NCI-H2196 treated with DMSO at 0.1 percent for 48 hours (cell line): ENCODE measurements at regions not wholly inside any gene's neighbourhood (a gene's known extent, or its start where the extent isn't known, plus 50 kb on each side); places are given as distances from the start of the nearest gene placed in this dataset.

Source experiments
- DNase-seq: peaks from one replicate; lab custom pipeline; 2025; ENCODE audit not compliant: unreplicated experiment; lab: John Stamatoyannopoulos, UW

DNA sequence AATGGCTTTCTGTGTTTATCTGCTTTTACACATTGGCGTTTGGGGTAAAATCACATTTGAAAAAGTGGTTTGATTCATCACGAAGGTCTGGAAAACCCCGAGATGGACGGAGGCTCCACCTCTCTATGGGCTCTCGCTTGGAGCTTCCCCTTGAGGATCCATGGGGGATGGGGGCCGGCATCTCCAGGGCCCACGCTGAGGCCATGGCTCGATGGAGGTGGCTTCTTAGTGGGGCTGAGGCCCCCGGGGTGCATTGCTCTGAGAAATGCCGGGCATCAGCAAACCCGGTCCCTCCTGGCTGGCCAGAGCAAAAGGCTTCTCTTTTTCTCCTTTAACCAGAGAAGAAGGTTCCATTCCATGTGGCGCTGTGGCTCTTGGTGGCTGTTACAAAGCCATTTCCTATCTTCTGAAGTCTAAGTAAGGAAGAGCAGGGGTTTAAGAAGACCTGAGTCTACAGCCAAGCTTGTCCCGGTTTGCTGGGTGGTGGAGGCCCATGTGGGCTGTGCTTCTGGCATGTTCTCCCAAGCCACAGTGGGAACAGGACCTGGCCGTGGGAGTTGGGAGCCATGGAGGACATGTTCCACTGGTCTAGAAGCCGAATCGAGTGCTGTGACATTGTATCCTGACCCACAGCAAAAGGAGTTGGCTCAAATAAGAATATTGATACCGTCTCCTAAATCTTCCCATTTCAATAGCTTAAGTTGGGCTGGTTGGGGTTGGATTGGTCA, 243.5 kb upstream of the PITRM1 start:
- no peak for DNase-seq

DNA sequence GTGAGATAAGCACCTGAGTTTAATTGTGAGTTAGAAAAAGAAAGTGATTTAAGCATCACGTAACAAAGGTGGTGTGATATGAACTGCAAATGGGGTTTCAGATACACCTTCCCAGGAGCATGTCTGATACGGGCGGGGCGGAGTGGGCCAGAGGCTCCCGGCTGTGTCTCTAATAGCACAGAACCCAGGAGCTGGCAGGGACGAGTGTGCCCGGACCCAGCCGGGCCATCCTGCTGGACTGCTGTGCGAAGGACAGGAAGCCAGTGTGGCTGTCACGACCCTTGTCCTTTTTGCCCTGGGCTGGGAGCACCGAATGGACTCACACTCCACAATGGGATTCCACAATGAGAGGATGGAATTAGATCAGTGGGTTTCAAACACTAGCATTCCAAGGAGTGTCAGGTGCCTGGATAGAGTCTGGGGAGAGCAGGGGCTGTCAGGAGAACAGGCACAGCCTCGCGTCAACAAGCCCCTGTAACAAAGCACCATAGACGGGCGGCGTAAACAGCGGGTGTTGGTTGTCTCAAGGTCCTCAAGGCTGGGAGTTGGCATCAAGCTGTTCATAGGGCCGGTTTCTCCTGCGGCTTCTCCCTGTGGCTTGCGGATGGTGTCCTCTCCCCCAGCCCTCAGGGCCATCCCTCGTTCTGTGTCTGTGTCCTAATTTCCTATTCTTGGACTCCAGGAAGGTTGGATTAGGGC, 242.6 kb upstream of the PITRM1 start:
- DNase-seq = no peak

DNA sequence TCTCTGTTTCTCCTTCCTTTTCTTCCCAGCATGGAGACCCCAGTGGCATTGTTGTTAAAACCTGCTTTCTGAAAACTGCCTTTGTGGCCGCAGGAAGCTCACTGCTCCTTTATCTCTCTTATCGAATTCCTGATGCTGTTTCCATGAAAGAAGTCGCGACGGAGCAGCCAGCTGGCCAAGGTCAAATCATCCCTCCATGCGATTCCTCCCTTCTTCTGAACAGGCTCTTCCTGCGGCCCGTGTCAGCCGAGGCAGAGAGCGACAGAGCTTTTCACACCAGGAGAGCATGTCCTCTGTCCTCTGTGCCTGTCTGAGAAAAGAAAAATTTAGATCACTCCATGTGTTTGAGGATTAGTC, 242.1 kb upstream of the PITRM1 start:
- DNase-seq = no peak

DNA sequence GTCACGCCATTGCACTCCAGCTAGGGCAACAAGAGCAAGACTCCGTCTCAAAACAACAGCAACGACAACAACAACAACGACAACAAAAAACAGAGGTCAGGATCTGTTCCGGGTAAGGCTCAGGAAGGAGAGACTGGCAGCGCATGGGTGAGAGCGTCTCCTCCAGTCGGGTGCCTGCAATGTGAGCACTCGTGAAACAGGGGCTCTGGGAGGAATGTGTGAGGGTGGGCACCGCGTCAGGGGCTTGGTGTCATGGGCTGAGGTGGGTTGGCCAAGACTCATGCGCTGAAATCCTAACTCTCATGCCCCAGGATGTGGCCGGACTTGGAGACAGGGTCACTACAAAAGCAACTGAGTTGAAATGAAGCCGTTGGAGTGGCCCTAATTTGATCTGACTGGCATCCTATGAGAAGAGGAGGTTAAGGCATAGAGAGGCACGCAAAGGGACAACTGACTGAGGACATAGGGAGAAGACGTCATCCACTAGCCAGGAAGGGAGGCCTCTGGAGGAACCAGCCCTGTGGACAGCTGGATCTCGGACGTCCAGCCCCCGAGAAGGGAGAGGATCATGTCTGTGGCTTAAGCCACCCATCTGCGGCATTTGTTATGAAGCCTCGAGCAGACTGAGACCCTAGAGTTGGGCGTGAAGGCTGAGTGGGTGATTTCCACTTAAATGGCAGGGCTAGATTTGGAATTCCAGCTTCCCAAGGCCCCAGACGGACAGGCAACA, 241.5 kb upstream of the PITRM1 start:
- DNase-seq = no peak

DNA sequence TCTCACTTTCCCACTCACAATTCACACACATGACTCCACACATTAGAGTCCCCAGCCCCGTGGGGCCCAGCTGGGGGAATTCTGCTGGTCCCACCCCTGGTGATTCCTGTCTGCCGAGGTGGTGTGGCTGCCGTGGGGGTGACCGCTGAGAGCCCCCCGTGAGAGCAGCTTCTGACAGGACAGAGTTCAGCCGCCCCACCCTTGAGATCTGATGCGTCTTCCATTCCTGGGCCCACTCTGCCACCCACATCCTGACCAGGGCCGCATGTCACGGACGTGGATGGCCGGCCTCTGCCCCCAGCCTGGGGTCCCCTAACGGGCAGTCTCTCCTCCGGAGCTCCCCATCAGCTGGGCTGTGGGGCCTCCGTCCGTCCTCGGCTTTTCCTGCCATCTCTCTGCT, 240.1 kb upstream of the PITRM1 start:
- DNase-seq = no peak

DNA sequence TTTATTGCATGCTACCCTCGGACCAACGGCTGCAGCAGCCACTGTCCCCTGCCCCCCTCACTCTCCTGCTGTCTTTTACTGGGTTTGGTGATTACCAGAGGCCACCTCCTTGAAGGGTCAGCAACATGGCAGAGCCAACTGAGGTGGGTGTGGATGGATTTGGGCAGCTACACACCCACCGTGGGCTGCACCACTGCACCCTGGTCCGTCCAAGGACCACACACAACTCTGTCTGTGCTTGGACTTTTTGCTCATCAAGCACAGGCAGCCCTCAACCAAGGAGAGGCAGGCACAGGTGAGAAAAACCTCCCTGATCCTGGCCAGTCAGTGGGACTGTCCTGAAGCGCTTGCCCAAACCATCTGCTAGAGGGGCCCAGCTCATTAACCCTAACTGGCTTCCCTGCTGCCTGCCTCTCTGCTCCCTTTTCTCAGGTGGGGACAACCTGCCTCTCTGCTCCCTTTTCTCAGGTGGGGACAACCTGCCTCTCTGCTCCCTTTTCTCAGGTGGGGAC, 239.5 kb upstream of the PITRM1 start:
- no peak for DNase-seq

- no peak for DNase-seq
Measured at GRCh38 chr10:3411044-3411443, 238.5 kb upstream of the PITRM1 start.

DNA sequence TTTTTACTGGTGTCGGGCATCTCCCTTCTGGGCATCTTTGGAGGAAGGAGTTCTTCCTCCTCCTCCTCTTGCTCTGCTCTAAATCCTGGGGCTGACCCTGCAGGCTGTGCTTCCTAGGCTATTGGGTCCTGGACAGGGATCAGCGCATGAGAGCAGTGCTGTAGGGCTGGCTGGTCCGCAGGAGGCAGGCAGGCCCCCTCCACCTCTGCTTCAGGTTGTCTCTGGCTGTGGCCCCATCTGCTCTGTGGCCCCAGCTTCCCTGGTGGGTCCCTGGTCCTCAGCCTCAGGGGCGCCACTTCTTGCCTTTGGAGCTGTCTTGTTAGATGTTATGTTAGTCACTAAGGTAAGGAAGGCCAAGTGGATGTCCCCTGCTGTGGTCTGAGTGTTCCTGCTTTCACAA, 237.3 kb upstream of the PITRM1 start:
- DNase-seq = no peak

DNA sequence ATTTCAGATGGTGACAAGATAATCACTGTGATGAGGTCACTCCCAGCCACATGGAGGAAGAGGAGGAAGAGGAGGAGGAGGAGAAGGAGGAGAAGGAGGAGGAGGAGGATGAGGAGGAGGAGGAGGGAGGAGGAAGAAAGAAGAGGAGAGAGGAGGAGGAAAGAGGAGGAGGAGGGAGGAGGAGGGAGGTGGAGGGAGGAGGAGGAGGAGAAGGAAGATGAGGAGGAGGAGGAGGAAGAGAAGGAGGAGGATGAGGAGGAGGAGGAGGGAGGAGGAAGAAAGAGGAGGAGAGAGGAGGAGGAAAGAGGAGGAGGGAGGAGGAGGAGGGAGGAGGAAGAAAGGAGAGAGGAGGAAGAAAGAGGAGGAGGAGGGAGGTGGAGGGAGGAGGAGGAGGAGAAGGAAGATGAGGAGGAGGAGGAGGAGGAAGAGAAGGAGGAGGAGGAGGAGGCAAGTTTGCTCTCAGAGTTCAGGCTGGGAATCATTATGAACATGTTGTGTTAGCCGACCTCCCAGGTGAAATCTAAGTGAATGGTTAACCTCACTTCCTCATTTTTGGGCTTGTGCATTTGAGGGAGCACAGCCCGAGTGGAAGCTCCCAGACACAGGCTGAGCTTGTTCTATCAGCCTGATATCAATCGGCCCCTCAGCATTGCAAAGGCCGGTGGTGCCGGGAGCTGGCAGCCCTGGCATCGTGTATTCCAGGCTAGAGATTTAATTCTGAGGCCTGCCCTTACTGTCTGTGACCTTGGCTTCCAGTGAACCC, 236.2 kb upstream of the PITRM1 start:
- no peak for DNase-seq

GRCh38 chr10:3407208-3407607, 234.6 kb upstream of the PITRM1 start:
- no peak for DNase-seq

- DNase-seq = no peak
Measured at GRCh38 chr10:3406556-3406955, 234.0 kb upstream of the PITRM1 start.

DNA sequence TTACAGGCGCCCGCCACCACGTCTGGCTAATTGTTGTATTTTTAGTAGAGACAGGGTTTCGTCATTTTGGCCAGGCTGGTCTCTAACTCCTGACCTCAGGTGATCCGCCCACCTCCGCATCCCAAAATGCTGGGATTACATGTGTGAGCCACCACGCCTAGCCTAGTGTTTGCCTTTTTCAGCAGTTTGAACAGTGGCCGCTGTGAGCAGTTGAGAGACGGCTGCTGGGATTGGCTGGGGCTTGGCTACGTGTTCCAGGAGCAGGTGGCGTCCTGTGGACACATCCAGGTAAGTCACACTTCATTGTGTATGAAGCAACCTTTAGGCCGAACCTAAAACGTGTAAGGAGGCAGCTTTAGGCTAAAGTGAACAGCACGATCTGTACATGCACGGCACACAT, 231.8 kb upstream of the PITRM1 start:
- DNase-seq = no peak

- DNase-seq = no peak
Measured at GRCh38 chr10:3402187-3402751, 229.7 kb upstream of the PITRM1 start.

GRCh38 chr10:3401491-3401938, 228.9 kb upstream of the PITRM1 start:
- no peak for DNase-seq

GRCh38 chr10:3400348-3400747, 227.8 kb upstream of the PITRM1 start:
- no peak for DNase-seq

GRCh38 chr10:3399756-3400155, 227.2 kb upstream of the PITRM1 start:
- DNase-seq = no peak

DNA sequence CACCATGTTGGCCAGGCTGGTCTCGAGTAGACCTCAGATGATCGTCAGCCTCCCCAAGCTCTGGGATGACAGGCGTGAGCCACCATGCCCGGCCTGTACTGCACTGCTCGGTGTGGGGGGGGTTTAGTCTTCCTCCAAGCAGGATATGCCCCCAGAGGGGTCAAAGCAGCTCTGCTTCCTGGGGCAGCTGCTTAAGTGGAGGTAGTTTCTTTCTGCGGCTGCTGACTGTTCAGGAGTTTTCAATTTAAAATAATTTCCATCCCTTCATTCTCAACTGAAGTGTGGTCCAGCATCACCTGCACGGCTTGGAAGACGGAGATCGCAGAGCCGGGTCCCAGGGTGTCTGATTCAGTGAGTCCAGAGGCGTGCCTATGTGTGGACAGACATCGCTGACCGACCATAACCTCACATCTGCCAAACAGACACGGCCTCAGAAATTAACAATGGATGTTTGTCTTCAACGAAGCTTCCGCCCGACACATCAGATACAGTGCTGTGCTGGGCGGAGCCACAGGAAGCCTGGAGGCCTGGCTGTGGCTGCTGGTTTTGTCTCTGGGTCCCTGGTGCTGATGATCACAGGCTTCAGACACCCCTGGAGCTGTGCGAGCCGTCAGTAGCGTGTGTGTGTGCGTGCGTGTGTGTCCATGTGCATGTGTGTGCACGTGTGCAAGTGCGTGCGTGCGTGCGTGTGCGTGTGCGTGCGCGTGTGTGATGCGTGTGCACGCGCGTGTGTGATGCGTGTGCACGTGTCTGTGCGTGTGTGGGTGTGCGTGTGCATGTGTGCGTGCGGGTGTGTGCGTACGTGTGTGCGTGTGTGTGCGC, 226.5 kb upstream of the PITRM1 start:
- no peak for DNase-seq

DNA sequence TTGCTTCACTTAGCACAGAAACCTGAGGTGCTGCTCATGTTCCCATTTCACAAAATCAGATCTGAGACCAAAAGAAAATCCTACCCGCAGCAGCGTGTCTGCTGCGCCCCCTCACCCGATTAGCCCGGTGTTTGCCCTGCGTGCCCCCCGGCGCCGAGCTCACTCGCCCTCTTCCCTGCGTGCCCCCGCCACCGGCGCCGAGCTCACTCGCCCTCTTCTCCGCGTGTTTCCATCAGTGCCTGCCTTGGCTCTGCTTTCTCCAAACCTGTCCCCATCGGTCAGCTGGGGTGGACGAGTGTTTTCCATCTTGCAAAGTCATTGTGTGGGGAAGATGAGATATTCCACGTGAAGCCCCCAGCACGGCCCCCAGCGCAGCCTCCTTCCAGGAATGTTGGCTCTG, 225.3 kb upstream of the PITRM1 start:
- DNase-seq = no peak

DNA sequence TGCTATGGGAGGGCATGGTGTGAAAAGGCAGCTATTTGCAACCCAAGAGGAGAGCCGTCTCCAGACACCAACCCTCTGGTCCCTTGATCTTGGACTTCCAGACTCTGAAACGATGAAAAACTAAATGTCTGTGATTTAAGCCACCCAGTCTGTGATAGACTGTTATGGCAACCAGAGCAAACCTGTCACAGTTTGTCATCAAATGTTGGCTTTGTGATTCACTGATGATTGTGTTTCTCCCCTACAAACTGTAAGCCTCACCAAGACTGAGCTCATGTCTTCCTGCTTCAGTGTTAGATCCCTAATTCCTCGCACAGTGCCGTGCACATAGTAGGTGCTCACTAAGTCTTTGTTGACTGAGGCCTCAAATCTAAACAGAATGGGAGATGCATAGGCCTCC, 224.6 kb upstream of the PITRM1 start:
- DNase-seq = no peak

DNA sequence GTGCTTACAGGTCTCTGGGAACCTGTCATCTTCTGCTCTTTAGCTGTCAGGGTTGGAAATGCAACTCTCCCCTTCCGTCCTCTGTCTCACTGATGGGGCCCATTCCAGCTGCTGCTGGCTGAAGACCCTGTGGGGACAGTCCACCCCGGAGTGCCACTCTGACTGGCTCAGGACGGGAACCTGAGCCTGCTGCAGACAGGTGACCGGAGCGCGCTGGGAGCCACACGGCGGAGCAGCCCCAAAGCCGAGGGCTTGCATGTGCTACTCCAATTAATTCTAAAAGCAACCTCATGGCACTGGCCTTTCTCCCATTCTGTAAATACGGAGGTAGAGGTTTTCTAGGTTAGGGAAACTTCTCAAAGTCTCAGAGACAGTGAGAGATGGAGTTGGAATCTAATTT, 223.5 kb upstream of the PITRM1 start:
- no peak for DNase-seq
